ENCODE measurements at regions not wholly inside any gene's neighbourhood (a gene's known extent, or its start where the extent isn't known, plus 50 kb on each side); places are given as distances from the start of the nearest gene placed in this dataset.

- no peak overlapping the region for H3K4me3 ChIP-seq (ENCODE audit: low read depth, low read length)
- in situ Hi-C loops (cut with HindIII; ENCODE audit: low sequenced_read_pairs), result no loop called here
- TF ChIP-seq CTCF (IDR thresholded peaks at IDR 0.05; ENCODE audit: low read depth, low read length), result no peak
- DNase-seq (ENCODE audit: low read depth, low spot score), result no peak
These were observed 142.1 kb downstream of the BCOR start for GRCh38 chrX:39955625-39956024.

GRCh38 chrX:39956803-39957394 is 140.9 kb downstream of the BCOR start:
- no peak for DNase-seq (ENCODE audit: low read depth, low spot score)
- no peak overlapping the region for H3K4me3 ChIP-seq (ENCODE audit: low read depth, low read length)
- no peak for TF ChIP-seq CTCF (IDR thresholded peaks at IDR 0.05; ENCODE audit: low read depth, low read length)
- in situ Hi-C loops (cut with HindIII; ENCODE audit: low sequenced_read_pairs), result no loop called here

- in situ Hi-C loops (cut with HindIII; ENCODE audit: low sequenced_read_pairs), result no loop called here
- H3K4me3 ChIP-seq (ENCODE audit: low read depth, low read length), result no peak overlapping the region
- TF ChIP-seq CTCF (IDR thresholded peaks at IDR 0.05; ENCODE audit: low read depth, low read length), result no peak
- no peak for DNase-seq (ENCODE audit: low read depth, low spot score)
These were observed 139.8 kb downstream of the BCOR start for GRCh38 chrX:39957816-39958566.

- in situ Hi-C loops (cut with HindIII; ENCODE audit: low sequenced_read_pairs), result no loop called here
- DNase-seq (ENCODE audit: low read depth, low spot score), result no peak
- H3K4me3 ChIP-seq (ENCODE audit: low read depth, low read length), result no peak overlapping the region
- TF ChIP-seq CTCF (IDR thresholded peaks at IDR 0.05; ENCODE audit: low read depth, low read length), result no peak
These were observed 138.9 kb downstream of the BCOR start for GRCh38 chrX:39958850-39959249.

- in situ Hi-C loops (cut with HindIII; ENCODE audit: low sequenced_read_pairs), result no loop called here
These were observed 137.5 kb downstream of the BCOR start for GRCh38 chrX:39960219-39960618.

GRCh38 chrX:39961441-39961840 is 136.3 kb downstream of the BCOR start:
- DNase-seq (ENCODE audit: low read depth, low spot score), result no peak
- no peak overlapping the region for H3K4me3 ChIP-seq (ENCODE audit: low read depth, low read length)
- in situ Hi-C loops (cut with HindIII; ENCODE audit: low sequenced_read_pairs), result no loop called here
- no peak for TF ChIP-seq CTCF (IDR thresholded peaks at IDR 0.05; ENCODE audit: low read depth, low read length)

More at GRCh38 chrX:39960219-39960618, 137.5 kb downstream of the BCOR start:
- no peak for TF ChIP-seq CTCF (IDR thresholded peaks at IDR 0.05; ENCODE audit: low read depth, low read length)
- H3K4me3 ChIP-seq (ENCODE audit: low read depth, low read length), result no peak overlapping the region
- DNase-seq (ENCODE audit: low read depth, low spot score), result no peak
